ENCODE measurements at regions not wholly inside any gene's neighbourhood (a gene's known extent, or its start where the extent isn't known, plus 50 kb on each side); places are given as distances from the start of the nearest gene placed in this dataset.

GRCh38 chr9:86733929-86734328 is 213.4 kb downstream of the GAS1 start:
- TF ChIP-seq POLR2A (IDR thresholded peaks at IDR 0.05) (no peak), CTCF (IDR thresholded peaks at IDR 0.05) (no peak)
- DNase-seq (ENCODE audit: low spot score in 2 of 2): no peak
- intact Hi-C loops (cut with DNase I; ENCODE audit: low total_unique reads): no loop called here
- 44 to 51% methylated on average over 6 of the region's 6 CpGs for WGBS, 2 donors
- H3K4me3 ChIP-seq (ENCODE audit: low read depth, poor library complexity, severe bottlenecking): no peak overlapping the region

- H3K4me3 ChIP-seq (ENCODE audit: low read depth, poor library complexity, severe bottlenecking): no peak overlapping the region
- DNase-seq (ENCODE audit: low spot score in 2 of 2): peak in 1 of 2 donors; percentile 90
- WGBS, 2 donors: 34 to 41% methylated on average over 6 of the region's 6 CpGs
- TF ChIP-seq CTCF (IDR thresholded peaks at IDR 0.05) (no peak), POLR2A (IDR thresholded peaks at IDR 0.05) (no peak)
- intact Hi-C loops (cut with DNase I; ENCODE audit: low total_unique reads): no loop called here
Observed at GRCh38 chr9:86732514-86733171, 214.7 kb downstream of the GAS1 start.

- intact Hi-C loops (cut with DNase I; ENCODE audit: low total_unique reads): no loop called here
Observed at GRCh38 chr9:86731511-86732063, 215.7 kb downstream of the GAS1 start.

GRCh38 chr9:86730163-86730928 is 217.0 kb downstream of the GAS1 start:
- intact Hi-C loops (cut with DNase I; ENCODE audit: low total_unique reads): no loop called here
- TF ChIP-seq POLR2A (IDR thresholded peaks at IDR 0.05) (no peak), CTCF (IDR thresholded peaks at IDR 0.05) (no peak)
- WGBS, 2 donors: 83 to 89% methylated on average over 6 of the region's 6 CpGs
- no peak overlapping the region for H3K4me3 ChIP-seq (ENCODE audit: low read depth, poor library complexity, severe bottlenecking)
- DNase-seq (ENCODE audit: low spot score in 2 of 2): no peak

More at GRCh38 chr9:86731511-86732063, 215.7 kb downstream of the GAS1 start:
- TF ChIP-seq POLR2A (IDR thresholded peaks at IDR 0.05) (no peak), CTCF (IDR thresholded peaks at IDR 0.05) (no peak)
- 35 to 36% methylated on average over 2 of the region's 2 CpGs for WGBS, 2 donors
- no peak for DNase-seq (ENCODE audit: low spot score in 2 of 2)
- H3K4me3 ChIP-seq (ENCODE audit: low read depth, poor library complexity, severe bottlenecking): no peak overlapping the region

GRCh38 chr9:86724529-86724928 is 222.8 kb downstream of the GAS1 start:
- TF ChIP-seq POLR2A (IDR thresholded peaks at IDR 0.05) (no peak), CTCF (IDR thresholded peaks at IDR 0.05) (no peak)
- intact Hi-C loops (cut with DNase I; ENCODE audit: low total_unique reads): no loop called here
- H3K4me3 ChIP-seq (ENCODE audit: low read depth, poor library complexity, severe bottlenecking): no peak overlapping the region
- 92 to 97% methylated on average over 1 of the region's 1 CpG for WGBS, 2 donors
- DNase-seq (ENCODE audit: low spot score in 2 of 2): no peak
